HG02571 (cell line): ENCODE measurements at regions not wholly inside any gene's neighbourhood (a gene's known extent, or its start where the extent isn't known, plus 50 kb on each side); places are given as distances from the start of the nearest gene placed in this dataset.

Experiments
- ATAC-seq: cut with Tn5 transposase; IDR thresholded peaks from one replicate; pipeline ENCODE4 v1.9.1; 2021; ENCODE audit warnings: mild to moderate bottlenecking, moderate library complexity; ENCODE audit not compliant: unreplicated experiment

DNA sequence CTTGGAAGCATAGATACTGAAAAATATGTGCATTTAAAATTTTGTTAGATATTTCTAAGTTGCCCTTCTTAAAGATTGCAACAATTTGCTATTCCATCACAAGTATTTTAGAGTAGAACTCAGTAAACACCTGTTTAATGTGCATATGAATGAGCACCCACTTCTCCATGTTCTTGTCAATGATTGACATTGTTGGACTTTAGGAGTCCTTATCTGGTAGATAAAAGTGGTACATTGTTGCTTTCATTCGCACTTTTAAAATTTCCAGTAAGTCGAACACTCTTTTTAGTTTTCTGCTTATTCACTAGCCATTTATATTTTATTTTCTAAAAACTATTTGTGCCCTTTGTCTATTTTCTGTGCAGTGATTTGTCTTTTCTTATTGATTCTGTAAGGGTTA, 478.3 kb downstream of the SOX2 start:
- ATAC-seq = no peak

DNA sequence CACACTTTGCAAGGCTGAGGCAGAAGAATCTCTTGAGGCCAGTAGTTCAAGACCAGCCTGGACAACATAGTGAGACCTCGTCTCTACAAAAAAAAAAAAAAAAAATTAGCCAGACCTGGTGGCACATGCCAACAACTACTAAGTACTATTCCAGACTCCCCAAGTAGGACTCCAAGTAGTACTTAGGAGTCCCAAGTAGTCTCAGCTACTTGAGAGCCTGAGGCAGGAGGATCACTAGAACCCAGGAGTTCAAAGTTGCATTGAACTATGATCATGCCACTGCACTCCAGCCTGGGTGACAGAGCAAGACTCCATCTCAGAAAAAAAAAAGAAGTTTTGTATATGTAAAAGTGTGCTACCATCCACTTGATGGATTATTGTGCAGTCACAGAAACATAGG, 486.6 kb downstream of the SOX2 start:
- ATAC-seq = no peak

DNA sequence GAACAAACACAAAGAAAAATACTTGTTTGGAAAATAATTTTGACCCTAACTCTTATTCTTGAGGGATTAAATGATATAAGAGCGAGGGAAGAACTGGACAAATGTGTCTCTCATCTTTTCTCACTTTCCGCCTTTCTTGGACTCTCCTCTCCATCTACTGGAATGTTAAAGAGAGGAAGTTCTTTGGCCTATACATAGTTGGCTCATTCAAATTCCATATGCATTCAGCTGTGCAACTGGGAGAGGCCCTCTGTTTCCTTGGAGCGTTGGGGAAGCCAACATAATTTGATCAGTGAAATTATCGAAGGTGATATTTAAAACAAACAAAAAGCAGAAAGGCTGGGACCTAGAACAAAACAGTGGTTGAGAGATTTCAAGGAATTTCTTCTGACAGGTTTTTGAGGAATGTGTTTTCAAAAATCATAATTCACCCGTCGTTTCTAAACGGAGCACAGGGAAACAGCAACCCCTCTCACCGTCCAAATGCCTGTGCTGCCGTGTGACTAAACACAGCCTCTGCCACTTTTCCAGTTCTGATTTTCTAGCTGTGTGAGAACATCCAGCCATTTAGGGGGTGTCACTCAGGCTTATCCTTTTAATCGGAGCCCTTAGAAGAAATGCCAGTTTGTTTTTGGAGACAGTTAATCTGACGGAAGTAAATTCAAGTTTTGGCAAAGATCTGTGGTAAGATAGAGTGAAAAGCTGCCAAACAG, 489.9 kb downstream of the SOX2 start:
- no peak for ATAC-seq

DNA sequence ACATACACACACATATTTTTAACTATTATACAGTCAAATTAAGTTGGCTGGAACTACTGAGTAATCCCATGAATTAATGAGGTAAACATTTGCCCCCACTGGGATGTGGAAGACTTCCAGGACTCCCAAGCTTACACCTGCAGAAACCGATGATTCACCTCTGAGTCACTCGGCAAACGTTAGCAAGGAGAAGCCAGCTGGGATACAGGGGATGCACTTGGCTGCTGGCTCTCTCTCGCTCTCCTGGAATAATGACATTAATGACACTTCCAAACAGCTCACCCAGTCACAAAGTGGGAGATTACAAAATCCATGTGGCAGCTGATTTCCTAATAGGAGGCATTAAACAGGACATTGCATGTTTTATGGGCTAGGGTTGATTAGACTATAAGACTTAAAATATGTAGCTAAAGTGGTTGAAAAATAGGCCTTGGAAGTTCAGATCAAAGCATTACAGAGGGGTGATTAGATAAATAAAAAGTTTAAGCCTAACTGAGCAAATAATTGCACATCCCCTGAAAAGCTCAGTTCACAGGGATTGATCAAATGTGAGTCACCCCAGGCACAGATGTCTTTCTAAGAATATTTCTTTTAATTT, 500.9 kb downstream of the SOX2 start:
- no peak for ATAC-seq

DNA sequence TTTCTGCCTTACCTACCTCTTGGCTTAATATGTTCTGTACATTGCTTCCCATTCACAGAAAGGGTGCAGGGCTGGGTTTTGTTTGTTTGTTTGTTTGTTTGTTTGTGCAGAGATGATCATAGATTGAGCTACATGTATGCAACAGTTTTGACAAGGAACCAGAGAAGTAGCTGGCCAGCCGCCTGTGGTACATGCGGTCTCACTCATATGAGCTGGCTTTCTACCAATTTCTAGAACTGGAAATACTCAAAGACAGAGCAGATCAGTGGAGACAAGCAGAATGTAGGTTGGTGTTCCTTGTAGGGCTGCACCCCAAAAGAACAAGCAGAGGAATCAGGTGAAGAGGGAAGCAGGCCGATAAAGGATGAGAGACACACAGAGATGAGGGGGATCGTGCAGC, 502.7 kb downstream of the SOX2 start:
- ATAC-seq = no peak

DNA sequence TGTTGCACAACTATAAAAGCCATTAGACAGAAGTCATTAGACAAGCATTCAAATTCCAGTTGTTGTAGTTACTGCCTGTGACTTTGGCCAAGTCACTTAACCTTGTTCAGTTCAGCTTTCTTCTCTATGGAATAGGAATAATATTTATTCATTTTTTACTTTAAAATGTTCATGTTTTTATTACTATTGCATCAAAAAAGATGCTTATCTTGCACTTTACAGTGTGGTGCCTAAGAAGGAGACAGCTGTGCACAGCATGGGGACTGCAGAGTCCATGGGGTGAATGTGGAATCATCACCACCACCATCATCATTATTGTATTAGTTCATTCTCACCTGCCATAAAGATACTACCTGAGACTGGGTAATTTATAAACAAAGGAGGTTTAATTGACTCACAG, 504.2 kb downstream of the SOX2 start:
- no peak for ATAC-seq

DNA sequence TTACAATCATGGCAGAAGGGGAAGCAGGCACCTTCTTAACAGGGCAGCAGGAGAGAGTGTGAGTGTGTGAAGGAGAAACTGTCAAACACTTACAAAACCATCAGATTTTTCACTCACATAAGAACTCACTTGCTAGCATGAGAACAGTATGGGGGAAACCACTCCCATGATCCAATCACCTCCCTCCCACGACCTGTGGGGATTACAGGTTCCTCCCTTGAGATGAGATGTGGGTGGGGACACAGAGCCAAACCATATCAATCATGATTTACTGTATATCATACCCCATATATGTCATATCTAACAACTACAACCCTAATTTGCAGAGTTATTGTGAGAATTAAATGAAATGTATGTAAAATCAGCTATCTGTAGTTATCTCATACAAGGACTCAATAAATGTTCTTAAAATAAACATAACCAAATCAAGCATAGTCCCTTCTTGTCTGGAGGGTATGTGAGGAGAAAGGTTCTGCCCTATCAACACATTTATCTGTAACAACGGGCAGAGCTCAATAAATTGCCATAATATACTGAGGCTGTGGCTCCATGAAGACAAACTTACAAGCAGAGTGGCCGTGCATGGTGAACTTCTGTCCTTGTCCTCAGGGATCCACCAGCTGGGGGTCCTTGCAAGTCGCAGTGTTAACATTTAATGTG, 504.7 kb downstream of the SOX2 start:
- ATAC-seq = no peak

DNA sequence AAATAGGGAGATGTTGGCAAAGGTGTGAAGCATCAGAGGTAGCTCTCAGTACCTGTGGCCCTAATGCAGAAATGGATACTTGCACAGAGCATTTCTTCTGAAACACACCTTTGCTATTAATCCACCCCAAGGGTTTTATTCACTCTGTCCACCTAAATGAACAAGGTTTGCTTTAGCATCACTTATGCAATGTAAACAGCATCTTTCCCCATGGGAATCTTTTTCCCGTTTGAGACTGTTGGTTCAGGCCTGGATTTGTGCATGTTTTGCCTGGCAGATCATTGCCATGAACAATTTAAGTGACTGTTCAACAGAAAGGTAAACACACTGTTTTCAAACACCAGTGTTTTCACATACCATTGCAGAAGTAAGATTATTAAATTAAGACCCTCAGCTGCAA, 508.3 kb downstream of the SOX2 start:
- ATAC-seq = no peak

DNA sequence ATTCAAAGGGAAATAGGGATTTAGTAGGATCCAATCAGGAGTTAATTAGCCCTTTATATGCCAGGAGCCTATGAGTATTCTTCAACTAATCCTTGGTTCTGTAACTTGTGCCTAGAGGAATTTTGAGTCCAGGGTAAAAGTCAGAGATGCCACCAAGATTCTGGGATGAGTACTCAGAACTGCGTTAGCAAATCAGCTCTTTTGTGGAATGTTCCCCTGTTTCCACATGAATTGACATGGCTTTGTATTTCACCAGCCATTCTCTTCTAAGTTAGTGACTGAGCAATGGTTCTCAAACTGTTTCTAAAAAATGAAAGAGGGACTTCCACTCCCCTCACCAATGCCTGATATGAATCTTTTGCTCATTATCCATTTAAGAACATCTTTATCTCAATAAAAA, 508.7 kb downstream of the SOX2 start:
- no peak for ATAC-seq

DNA sequence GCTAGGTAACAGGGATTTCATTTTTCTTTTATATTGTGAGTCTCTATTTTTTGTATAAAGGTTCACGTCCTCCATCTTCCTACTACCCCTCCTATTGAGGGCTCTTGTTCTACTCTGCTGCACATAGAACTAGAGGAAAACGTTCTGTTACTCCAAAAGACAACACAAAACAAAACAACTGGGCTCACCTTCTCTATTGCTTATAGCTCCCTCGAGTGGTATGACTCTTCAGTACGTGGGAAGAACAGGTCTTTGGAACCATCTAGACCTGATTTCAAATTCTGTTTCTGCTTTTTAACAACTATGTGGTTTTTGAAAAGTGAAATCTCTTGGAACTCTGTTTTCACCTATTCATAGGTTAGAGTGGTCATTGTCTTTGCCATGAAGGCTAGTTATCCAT, 515.3 kb downstream of the SOX2 start:
- no peak for ATAC-seq

DNA sequence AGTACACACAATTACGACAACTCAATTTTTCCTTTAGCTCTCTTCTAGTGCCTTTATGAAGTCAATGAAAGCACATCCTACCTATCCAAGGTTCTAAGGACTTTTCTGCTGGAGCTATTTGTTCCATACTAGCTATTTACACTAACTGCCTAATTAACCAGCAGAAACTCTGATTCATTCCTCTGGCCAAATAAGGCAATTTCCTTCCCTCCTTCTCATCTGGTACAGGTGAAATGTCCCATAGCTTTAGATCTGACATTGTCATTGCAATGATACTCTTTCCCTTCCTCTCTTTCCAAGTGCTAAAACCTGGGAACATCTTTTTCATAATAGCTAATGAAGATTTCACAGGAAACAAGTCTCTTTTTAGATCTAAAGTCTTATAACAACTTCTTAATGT, 521.7 kb downstream of the SOX2 start:
- no peak for ATAC-seq

DNA sequence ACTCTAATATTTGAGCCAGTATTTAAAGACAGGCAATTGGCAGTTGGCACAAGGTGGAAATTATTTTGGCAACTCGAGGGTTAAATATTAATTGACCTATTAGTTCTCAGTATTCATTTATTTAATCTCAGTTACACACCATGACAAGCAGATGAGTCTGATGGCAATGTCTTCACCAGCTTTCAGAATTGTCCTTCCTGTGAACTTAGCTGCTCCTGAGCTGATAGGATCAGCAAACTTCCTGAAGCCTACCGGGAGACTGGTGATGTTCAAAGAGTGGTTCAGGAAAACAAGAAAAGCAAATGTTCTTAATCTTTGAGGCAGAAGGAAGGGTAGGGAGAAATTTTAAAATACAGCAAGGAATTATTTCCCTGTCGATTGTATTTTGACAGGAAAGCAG, 522.2 kb downstream of the SOX2 start:
- ATAC-seq = no peak

DNA sequence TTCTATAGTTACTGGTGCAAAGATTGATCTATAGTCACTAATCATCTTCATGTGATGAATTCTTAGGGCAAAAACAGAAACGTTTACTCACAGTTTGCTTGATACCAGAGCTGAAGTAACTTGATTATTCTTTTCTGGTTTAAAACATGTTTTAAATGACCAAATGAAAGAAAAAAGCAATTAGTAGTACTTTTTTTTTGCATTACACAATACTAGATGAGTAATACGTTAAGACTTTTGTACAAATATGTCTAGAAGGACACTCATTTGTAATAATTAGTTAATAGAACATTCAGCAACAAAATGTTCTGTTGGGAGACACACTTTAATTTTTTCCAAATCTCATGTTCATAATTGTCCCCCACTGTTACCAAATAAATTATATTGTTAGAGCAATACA, 523.2 kb downstream of the SOX2 start:
- no peak for ATAC-seq

DNA sequence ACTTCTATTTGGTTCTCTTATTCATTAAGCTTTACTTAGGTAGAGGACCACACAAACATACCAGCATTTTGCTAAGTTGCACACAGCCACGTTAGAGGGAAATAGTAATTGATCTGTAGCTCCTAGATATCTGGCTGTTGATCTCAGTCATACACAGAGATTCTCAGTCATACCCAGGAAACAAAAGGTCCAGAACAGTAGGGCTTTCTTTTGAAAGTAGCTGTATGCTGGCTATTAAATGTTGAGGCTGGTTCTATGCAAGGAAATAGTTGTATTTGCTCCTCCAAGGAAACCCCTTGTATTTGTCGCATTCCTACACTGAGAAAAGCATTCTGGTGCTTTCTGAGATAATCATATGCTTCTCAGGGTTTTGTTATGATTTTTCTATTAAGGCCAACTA, 523.8 kb downstream of the SOX2 start:
- ATAC-seq = no peak

DNA sequence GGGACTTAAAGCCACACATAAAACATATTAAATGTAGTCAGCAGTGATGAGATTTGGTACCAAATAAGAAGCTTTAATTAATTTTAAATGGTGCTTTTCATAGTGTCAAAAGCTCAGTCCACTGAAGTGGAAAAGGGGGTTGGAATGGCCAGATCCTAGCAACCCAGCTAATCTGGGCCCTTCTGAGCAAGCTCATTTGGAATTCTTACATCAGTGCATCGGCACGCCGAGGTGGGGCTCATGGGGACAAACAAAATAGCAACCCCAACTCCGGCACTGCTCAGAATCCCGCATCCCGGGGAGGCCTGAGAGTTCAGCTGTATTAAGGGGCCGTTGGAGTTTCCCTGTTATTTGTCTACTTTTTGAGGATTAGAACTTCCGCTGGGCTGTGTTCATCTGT, 526.4 kb downstream of the SOX2 start:
- no peak for ATAC-seq

DNA sequence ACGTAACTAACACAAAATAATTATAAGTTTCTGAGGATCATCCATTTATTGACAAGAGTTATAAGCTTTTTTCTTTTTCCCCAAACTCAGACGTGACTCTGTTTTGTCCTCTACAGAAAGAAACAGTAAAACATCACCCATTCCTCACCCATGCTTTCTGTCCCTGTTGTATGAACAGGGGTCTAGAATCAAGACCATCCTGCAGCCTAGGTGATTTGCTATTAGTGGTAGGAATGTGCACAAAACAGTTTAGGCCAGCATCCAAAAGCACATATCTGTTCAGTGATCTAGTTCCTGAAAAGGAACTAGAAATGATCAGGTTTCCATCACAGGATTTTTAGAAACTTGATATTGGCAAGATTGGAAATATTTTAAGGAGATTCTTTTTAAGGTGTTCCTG, 527.6 kb downstream of the SOX2 start:
- ATAC-seq = no peak

DNA sequence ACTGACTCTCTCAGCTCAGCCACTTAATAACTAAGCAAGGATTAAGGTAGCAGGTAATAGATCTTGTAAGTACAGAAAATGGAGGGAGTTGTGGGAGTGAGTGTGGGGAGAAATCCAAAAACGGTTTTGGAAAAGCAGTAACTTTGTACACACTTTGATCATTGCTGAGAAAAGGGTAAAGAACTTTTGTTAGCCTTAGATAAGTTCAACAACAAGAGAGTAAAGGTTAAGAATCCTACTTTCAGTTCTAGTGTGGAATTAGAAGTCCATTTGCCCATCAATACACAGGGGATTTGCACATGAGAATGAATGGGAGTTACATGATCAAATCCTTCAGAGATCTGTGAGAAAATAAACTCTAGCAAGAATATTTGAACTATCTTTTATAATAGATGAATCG, 528.7 kb downstream of the SOX2 start:
- ATAC-seq = no peak

DNA sequence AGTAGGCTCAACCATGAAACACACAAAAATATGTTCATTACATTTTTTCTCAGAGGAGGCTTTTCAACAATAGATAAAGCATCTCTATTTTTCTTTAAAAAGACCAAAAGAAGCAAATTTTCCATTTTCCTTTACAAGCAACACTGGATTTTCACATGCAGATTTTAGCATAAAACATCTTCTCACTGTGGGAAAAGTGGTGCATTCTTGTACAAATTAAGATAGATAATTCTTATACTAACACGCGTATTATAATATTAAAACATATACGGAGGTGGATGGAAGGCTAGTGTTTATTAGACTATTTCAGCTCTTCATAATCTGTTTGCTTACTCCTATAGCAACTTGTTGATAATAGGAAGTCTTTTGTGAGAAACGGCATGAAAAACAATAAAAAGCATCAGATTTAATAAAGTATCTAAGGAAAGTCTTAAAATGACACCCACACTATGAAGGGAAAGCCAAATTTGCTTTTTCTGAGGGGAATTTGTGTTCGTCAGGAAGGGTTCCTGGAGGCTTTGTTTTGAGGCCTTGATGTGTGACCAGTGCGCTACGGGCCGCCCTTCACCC, 529.6 kb downstream of the SOX2 start:
- ATAC-seq = no peak

DNA sequence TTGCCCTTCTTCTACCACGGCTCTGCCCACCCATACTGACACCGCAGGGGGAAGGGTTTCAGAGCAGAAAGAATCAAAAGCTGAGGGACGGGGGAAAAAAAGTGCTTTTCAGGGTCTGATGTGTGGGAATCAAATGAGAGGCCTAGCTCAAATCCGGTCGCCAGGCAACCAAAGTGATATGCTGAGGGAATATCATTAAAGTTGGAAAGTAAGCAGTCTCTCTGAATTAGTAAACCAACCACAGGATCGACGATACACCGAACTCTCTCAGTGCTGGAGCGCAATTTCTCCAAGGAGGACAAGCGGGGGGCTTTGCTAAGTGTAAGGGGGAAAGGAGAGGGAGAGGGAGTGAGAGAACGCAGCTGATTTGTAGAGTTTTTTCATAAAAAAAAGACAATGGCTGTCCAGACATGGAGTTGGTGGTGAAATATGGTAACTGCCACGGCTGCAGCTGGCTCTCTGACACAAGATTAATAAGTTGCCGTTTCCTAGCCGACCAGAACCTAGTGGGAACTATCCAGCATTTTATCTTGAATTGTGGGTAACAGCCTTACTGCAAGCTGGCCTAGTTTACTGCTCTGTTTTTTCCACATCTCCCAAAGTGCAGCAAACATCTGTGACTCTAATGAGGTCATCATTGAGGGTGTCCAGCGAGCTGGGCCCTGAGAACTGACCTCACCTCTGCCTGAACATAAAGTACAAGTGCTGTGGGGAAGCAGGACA, 530.2 kb downstream of the SOX2 start:
- ATAC-seq = no peak

DNA sequence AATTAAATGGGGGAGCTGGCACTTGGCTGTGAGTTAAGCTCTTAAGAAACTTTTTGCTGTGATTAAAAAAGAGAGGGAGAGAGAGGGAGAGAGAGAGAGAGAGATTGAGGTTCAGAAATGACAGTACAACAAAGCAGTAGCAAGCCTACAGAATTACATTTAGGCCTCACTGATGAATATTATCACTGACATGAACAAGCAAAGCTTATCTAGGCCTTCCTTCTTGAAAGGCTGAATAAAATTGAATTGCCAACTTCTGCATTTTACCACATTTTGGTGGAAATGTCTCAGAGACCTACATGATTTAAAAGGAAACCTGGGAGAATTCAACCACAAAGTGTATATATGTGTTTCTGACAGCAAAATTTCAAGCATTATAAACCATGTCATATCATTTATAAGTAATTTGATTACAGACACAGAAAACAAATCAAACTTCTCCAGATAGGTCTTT, 530.8 kb downstream of the SOX2 start:
- no peak for ATAC-seq

DNA sequence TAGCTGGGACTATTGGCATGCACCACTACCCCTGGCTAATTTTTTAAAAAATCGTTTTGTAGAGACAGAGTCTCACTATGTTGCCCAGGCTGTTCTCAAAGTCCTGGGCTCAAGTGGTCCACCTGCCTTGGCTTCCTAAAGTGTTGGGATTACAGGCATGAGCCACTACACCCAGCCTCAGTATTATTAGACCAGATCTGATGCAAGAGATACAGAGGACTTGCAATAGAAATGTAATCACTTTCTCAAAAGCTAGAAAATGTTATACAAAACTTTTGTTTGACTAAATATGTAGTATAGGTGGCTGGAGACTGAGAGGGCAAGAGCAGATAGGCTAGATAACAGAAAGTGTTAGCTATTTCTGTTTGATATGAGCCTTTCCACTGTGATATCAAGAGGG, 531.9 kb downstream of the SOX2 start:
- ATAC-seq = no peak
